WTC11 (cell line): ENCODE measurements at regions not wholly inside any gene's neighbourhood (a gene's known extent, or its start where the extent isn't known, plus 50 kb on each side); places are given as distances from the start of the nearest gene placed in this dataset.
"Not testable (repeated sequence)": the region's sequence is repeated elsewhere in the genome, so short reads cannot be mapped to it uniquely, and the experiment has no call there.

Experiments used
- CREM ChIP-seq: sonication (generic); formaldehyde crosslinking; IDR thresholded peaks from 2 replicates; pipeline ENCODE4 v1.8.1; 2022; ENCODE audit warnings: mild to moderate bottlenecking, missing genetic modification reagents, moderate library complexity
- CTCF ChIP-seq: fragments of 200-600 bp; IDR thresholded peaks from 2 replicates; pipeline ENCODE4 v1.8.0; 2022; ENCODE audit warnings: antibody characterized with exemption
- MAX ChIP-seq: sonication (generic); formaldehyde crosslinking; IDR thresholded peaks from 2 replicates; pipeline ENCODE4 v1.8.0; 2022; ENCODE audit warnings: mild to moderate bottlenecking, missing genetic modification reagents
- OVOL2 ChIP-seq: fragments of 250-450 bp; sonication (Bioruptor Pico); IDR thresholded peaks from 2 replicates; pipeline ENCODE4 v1.9.0; 2021; ENCODE audit warnings: mild to moderate bottlenecking, borderline replicate concordance
- RORB ChIP-seq: fragments of 250-450 bp; sonication (Bioruptor Pico); IDR thresholded peaks from 2 replicates; pipeline ENCODE4 v1.9.0; 2021; ENCODE audit warnings: mild to moderate bottlenecking
- SMAD3 ChIP-seq: sonication (generic); formaldehyde crosslinking; IDR thresholded peaks from 2 replicates; pipeline ENCODE4 v1.8.0; 2022; ENCODE audit warnings: missing genetic modification reagents, mild to moderate bottlenecking, borderline replicate concordance
- SP1 ChIP-seq: sonication (generic); formaldehyde crosslinking; conservative IDR thresholded peaks from 2 replicates; pipeline ENCODE4 v1.8.1; 2022; ENCODE audit warnings: missing genetic modification reagents
- TCF7 ChIP-seq: sonication (generic); formaldehyde crosslinking; IDR thresholded peaks from 2 replicates; pipeline ENCODE4 v1.8.0; 2022; ENCODE audit warnings: mild to moderate bottlenecking, low read depth, missing genetic modification reagents, moderate library complexity
- ZNF121 ChIP-seq: sonication (generic); formaldehyde crosslinking; IDR thresholded peaks from 2 replicates; pipeline ENCODE4 v1.8.0; 2023; ENCODE audit warnings: missing genetic modification reagents
- TF ChIP-seq, protein P1 (sequence below): sonication (generic); formaldehyde crosslinking; conservative IDR thresholded peaks from 2 replicates; pipeline ENCODE4 v1.8.1; 2022; ENCODE audit warnings: mild to moderate bottlenecking, missing genetic modification reagents
- TF ChIP-seq, protein P2 (sequence below): sonication (generic); formaldehyde crosslinking; IDR thresholded peaks from 2 replicates; pipeline ENCODE4 v1.8.0; 2022; ENCODE audit warnings: missing genetic modification reagents

- TF ChIP-seq CTCF; CREM (CRISPR knock-in tag); TCF7 (CRISPR knock-in tag); MAX; SMAD3 (CRISPR knock-in tag); ZNF121 (CRISPR knock-in tag); OVOL2 (CRISPR knock-in tag); RORB; SP1 (CRISPR knock-in tag): not testable (repeated sequence)
- TF ChIP-seq, protein P1, sequence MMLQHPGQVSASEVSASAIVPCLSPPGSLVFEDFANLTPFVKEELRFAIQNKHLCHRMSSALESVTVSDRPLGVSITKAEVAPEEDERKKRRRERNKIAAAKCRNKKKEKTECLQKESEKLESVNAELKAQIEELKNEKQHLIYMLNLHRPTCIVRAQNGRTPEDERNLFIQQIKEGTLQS (CRISPR knock-in tag) = not testable (repeated sequence)
- TF ChIP-seq, protein P2, sequence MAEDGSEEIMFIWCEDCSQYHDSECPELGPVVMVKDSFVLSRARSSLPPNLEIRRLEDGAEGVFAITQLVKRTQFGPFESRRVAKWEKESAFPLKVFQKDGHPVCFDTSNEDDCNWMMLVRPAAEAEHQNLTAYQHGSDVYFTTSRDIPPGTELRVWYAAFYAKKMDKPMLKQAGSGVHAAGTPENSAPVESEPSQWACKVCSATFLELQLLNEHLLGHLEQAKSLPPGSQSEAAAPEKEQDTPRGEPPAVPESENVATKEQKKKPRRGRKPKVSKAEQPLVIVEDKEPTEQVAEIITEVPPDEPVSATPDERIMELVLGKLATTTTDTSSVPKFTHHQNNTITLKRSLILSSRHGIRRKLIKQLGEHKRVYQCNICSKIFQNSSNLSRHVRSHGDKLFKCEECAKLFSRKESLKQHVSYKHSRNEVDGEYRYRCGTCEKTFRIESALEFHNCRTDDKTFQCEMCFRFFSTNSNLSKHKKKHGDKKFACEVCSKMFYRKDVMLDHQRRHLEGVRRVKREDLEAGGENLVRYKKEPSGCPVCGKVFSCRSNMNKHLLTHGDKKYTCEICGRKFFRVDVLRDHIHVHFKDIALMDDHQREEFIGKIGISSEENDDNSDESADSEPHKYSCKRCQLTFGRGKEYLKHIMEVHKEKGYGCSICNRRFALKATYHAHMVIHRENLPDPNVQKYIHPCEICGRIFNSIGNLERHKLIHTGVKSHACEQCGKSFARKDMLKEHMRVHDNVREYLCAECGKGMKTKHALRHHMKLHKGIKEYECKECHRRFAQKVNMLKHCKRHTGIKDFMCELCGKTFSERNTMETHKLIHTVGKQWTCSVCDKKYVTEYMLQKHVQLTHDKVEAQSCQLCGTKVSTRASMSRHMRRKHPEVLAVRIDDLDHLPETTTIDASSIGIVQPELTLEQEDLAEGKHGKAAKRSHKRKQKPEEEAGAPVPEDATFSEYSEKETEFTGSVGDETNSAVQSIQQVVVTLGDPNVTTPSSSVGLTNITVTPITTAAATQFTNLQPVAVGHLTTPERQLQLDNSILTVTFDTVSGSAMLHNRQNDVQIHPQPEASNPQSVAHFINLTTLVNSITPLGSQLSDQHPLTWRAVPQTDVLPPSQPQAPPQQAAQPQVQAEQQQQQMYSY (CRISPR knock-in tag) = not testable (repeated sequence)
Observed at GRCh38 chr12:34127379-34127778, 105.1 kb downstream of the ALG10 start.
